Activated B cell treated with CpG ODN at 0.5 μM for 24 hours (primary cell): ENCODE measurements at regions not wholly inside any gene's neighbourhood (a gene's known extent, or its start where the extent isn't known, plus 50 kb on each side); places are given as distances from the start of the nearest gene placed in this dataset.

Experiments used
- ATAC-seq: fragments of 200-7000 bp; cut with Tn5 transposase; one replicate; pipeline ENCODE4 v1.10.0; 2021; ENCODE audit warnings: low read depth, mild to moderate bottlenecking, moderate library complexity
- CTCF ChIA-PET: fragments of 350-600 bp; sonication (Branson Sonifier 250); formaldehyde crosslinking; loops from one replicate; lab custom pipeline; 2021; ENCODE audit warnings: antibody characterized with exemption; lab: Charles Lee
- POLR2A ChIA-PET: fragments of 350-600 bp; sonication (Branson Sonifier 250); formaldehyde crosslinking; loops from one replicate; lab custom pipeline; 2021; ENCODE audit warnings: antibody characterized with exemption; lab: Charles Lee
- DNase-seq: peaks from one replicate; pipeline ENCODE4 v3.0.0; 2022
- H3K27ac Mint-ChIP-seq: one replicate; pipeline ENCODE4 v1.8.0; 2020; ENCODE audit warnings: mixed read lengths
- H3K27me3 Mint-ChIP-seq: one replicate; pipeline ENCODE4 v1.8.0; 2021; ENCODE audit warnings: mixed read lengths
- H3K36me3 Mint-ChIP-seq: one replicate; pipeline ENCODE4 v1.8.0; 2021; ENCODE audit warnings: low read depth, mixed read lengths
- H3K4me1 Mint-ChIP-seq: one replicate; pipeline ENCODE4 v1.8.0; 2021; ENCODE audit warnings: mixed read lengths
- H3K4me3 Mint-ChIP-seq: one replicate; pipeline ENCODE4 v1.8.0; 2020; ENCODE audit warnings: mild to moderate bottlenecking, mixed read lengths
- H3K9me3 Mint-ChIP-seq: one replicate; pipeline ENCODE4 v1.8.0; 2020; ENCODE audit warnings: mixed read lengths
- intact Hi-C: fragments of 100-400 bp; cut with micrococcal nuclease; formaldehyde crosslinking; loops from one replicate; pipeline ENCODE4 v1.15.1; 2024
- TF ChIP-seq, protein P1 (sequence below): fragments of 200-600 bp; IDR thresholded peaks from one replicate; pipeline ENCODE4 v1.8.0; 2022; ENCODE audit warnings: antibody characterized with exemption, mild to moderate bottlenecking

DNA sequence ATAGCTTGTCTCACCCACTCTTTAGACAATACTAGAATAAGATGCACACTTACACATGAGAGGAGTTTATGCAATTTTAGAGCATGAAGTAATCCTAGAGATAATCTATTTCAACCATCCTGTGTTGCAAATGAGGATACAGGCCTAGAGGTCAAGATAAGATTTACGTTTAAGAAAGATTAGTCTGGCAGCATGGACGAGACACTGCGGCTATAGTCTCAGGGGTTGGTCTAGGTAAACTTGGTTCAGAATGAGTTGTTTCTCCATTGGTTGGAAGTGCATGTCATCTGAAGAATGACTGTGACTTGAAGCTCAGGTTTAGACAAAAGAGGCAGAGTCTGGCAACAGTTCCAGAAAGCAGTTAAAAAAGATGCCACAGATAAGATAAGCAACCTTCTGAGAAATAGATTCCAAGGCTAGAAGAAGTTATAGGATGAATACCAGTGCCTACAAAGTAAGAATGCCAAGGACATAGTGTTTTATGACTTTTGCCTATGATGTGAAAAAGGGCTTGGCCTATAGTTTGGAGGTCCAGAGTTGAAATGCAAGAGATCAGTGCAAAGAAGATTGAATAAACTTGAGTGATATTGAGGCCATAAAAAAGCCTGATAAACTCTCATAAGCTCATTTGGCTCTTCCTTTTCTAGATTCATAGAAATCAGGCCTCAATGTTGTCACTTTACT lies 631.0 kb downstream of the SQOR start:
- ChIA-PET CTCF (no interaction called here), POLR2A (no interaction called here)
- DNase-seq, result no peak

DNA sequence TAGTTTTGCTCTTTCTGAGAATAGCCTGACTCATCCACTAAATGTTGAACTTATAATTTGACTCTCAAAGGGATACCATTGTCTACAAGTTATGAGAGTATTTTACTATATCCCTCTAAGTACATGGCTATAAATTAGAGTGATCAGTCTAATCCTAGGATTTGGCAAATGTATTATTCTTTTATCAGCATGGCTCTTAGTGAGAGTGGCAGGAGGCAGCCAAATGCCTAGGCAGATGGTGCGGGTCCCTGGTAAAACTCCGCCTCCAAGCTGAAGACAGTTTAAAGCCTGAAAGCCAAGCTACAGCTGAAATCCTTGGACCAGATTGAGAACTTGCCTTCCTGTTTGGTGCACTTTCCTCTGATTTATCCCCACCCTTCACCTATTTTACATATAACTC lies 631.8 kb downstream of the SQOR start:
- no peak overlapping the region for H3K27ac Mint-ChIP-seq
- H3K4me1 Mint-ChIP-seq, result no peaks in the 10 kb centered on the region
- ATAC-seq, result no peak
- TF ChIP-seq, protein P1, sequence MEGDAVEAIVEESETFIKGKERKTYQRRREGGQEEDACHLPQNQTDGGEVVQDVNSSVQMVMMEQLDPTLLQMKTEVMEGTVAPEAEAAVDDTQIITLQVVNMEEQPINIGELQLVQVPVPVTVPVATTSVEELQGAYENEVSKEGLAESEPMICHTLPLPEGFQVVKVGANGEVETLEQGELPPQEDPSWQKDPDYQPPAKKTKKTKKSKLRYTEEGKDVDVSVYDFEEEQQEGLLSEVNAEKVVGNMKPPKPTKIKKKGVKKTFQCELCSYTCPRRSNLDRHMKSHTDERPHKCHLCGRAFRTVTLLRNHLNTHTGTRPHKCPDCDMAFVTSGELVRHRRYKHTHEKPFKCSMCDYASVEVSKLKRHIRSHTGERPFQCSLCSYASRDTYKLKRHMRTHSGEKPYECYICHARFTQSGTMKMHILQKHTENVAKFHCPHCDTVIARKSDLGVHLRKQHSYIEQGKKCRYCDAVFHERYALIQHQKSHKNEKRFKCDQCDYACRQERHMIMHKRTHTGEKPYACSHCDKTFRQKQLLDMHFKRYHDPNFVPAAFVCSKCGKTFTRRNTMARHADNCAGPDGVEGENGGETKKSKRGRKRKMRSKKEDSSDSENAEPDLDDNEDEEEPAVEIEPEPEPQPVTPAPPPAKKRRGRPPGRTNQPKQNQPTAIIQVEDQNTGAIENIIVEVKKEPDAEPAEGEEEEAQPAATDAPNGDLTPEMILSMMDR, result no peak
- DNase-seq, result no peak
- no peak overlapping the region for H3K4me3 Mint-ChIP-seq
- H3K27me3 Mint-ChIP-seq, result no peaks in the 10 kb centered on the region
- no peaks in the 10 kb centered on the region for H3K36me3 Mint-ChIP-seq
- ChIA-PET POLR2A (no interaction called here), CTCF (no interaction called here)
- intact Hi-C loops, result no loop called here
- H3K9me3 Mint-ChIP-seq, result peaks cover 2% of the 10 kb centered on the region

More for the DNA sequence above, 631.0 kb downstream of the SQOR start:
- no peaks in the 10 kb centered on the region for H3K36me3 Mint-ChIP-seq
- no peaks in the 10 kb centered on the region for H3K4me1 Mint-ChIP-seq
- no peak overlapping the region for H3K27ac Mint-ChIP-seq
- no peak overlapping the region for H3K4me3 Mint-ChIP-seq
- intact Hi-C loops, result no loop called here
- H3K27me3 Mint-ChIP-seq, result no peaks in the 10 kb centered on the region
- TF ChIP-seq, protein P1, result no peak
- ATAC-seq, result no peak
- H3K9me3 Mint-ChIP-seq, result peaks cover 2% of the 10 kb centered on the region

DNA sequence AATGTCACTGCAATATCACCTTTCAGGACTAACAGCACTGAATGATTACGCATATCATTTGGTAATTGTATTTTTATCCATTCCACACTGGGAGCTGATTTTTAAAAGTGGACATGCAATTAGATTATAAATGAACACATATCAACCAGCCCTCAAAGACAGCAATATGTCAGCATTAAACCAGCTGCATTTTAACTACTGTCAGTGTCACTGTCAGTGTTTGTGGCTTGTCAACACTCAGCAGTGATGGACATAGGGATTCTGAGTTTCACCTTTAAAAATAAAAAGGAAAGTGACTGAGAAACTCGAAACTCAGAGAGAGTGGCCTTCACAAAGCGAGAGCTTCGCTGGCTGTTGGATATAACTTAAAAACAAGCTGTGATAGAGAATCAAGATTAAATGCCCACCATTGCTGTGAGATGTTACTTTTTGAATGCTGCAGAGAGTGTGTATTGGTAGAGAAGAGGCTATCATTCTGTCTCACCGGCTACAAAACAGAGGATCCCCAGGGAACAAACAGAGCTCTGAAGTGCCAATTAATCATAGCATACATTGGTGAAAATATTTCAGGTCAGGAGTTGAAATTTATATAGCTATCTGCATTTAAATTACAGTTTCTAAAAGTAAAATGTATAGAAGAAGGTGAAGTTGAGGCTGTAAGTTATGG lies 635.8 kb downstream of the SQOR start:
- Mint-ChIP-seq H3K36me3 (no peaks in the 10 kb centered on the region), H3K9me3 (no peaks in the 10 kb centered on the region), H3K27ac (no peak overlapping the region), H3K4me1 (no peaks in the 10 kb centered on the region), H3K4me3 (no peak overlapping the region), H3K27me3 (no peaks in the 10 kb centered on the region)
- no peak for DNase-seq
- ChIA-PET POLR2A (no interaction called here), CTCF (no interaction called here)
- intact Hi-C loops, result no loop called here
- ATAC-seq, result no peak
- TF ChIP-seq, protein P1, result no peak

DNA sequence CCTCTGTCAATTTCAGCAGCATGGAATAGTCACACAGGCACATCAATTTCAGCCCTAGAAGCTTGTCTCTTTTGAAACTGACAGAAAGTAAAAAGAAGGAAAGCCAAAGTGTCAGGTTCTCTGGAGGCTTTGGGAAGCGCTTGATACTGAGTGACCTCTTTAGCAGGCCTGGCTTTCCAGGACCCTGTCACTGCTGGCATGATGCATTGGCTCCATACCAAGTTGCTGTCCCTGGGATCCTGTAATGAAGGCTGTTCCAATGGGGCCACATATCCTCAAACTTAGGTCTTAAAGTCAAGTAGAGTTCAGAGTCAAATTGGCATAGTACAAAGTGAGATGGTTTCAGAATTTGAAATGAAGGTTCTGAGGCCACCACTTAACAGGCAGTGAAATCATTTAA lies 640.9 kb downstream of the SQOR start:
- ChIA-PET POLR2A (no interaction called here), CTCF (no interaction called here)
- intact Hi-C loops, result no loop called here
- Mint-ChIP-seq H3K27ac (no peak overlapping the region), H3K36me3 (no peaks in the 10 kb centered on the region), H3K27me3 (no peaks in the 10 kb centered on the region), H3K4me1 (no peaks in the 10 kb centered on the region), H3K9me3 (no peaks in the 10 kb centered on the region), H3K4me3 (no peak overlapping the region)
- ATAC-seq (no peak), DNase-seq (no peak)
- TF ChIP-seq, protein P1, result no peak

DNA sequence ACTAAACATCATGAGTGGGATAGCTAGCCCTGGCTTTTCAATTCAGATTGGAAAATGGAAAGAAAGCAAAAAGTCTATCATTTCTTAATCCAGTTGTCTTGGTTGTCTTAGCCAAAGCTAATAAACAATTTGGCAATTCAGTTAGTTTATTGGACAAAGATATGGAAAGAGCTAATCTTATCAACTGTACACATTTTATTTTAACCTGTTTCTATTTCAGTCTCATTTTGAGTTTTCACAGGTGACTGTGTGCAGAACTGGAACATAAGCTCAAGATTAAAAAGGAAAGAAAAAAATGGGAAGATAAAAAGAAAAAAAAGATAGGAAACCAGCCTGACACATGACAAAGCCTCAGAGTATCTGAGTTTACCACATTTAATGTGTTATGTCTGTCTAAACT lies 642.6 kb downstream of the SQOR start:
- TF ChIP-seq, protein P1, result no peak
- no peaks in the 10 kb centered on the region for H3K9me3 Mint-ChIP-seq
- intact Hi-C loops, result no loop called here
- no peak overlapping the region for H3K4me3 Mint-ChIP-seq
- no peaks in the 10 kb centered on the region for H3K4me1 Mint-ChIP-seq
- H3K36me3 Mint-ChIP-seq, result no peaks in the 10 kb centered on the region
- H3K27me3 Mint-ChIP-seq, result no peaks in the 10 kb centered on the region
- ChIA-PET POLR2A (no interaction called here), CTCF (no interaction called here)
- no peak for ATAC-seq
- no peak overlapping the region for H3K27ac Mint-ChIP-seq
- DNase-seq, result no peak
